ENCODE measurements at regions not wholly inside any gene's neighbourhood (a gene's known extent, or its start where the extent isn't known, plus 50 kb on each side); places are given as distances from the start of the nearest gene placed in this dataset.

DNA sequence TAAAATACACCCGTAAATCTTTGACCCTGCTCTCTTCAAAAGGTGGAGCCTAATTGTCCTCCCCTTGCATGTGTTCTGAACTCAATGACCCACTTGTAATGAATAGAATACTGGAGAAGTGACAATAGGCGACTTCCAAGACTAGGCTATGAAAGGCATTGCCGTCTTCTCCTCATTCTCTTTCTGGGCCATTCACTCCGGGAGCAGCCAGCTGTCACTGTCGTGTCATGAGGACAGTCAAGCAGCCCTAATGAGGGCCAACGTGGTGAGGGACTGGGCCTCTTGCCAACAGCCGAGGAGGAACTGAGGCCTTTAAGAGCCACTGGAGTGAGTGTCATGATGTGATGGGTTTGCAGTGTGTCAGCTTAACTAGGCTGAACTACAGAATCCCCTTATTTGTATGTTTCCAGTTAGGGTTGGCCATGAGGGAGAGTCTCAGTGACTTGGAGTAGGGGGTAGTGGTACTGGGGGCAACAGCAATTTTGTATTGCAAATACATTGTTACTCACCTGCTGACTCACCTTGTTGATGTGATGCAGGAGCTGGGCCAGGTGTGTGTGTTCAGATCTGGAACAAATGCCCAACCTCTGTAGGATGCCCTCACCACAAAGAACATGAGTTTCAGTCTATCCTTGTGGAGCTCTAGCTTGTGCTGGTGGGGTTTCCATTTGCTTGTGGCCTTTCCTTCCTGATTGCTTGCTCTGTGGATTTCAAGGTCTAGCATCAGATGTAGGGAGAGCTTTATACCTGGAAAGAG lies 188.5 kb upstream of the PROK2 start:
- no peak for TF ChIP-seq POLR2A (IDR thresholded peaks at IDR 0.05)
- TF ChIP-seq CTCF (IDR thresholded peaks at IDR 0.05 in 4 of 5, conservative IDR thresholded peaks at IDR 0.05 in 1 of 5): no peak

Data from gastrocnemius medialis (tissue), 4 donors.